Fibroblast of lung (primary cell): ENCODE measurements at regions not wholly inside any gene's neighbourhood (a gene's known extent, or its start where the extent isn't known, plus 50 kb on each side); places are given as distances from the start of the nearest gene placed in this dataset.

ENCODE experiments used
- DNase-seq, 2 donors: peaks; one replicate each; pipeline versions ENCODE4 v3.0.0 to v3.0.0-alpha.2; 2010; ENCODE audit warnings: low read depth in 2 of 2
- H2AFZ ChIP-seq: 2 replicates; pipeline ENCODE4 v1.5.1; 2012; ENCODE audit warnings: low read length, control low read depth, inconsistent platforms
- H3K27ac ChIP-seq: 2 replicates; pipeline ENCODE4 v1.5.1; 2011; ENCODE audit warnings: low read length, control low read depth; ENCODE audit not compliant: insufficient read depth
- H3K27me3 ChIP-seq: 2 replicates; pipeline ENCODE4 v1.5.1; 2011; ENCODE audit warnings: mild to moderate bottlenecking, low read length; ENCODE audit not compliant: control insufficient read depth, insufficient read depth
- H3K36me3 ChIP-seq: 2 replicates; pipeline ENCODE4 v1.5.1; 2011; ENCODE audit warnings: low read length; ENCODE audit not compliant: control insufficient read depth, insufficient read depth
- H3K4me1 ChIP-seq: 2 replicates; pipeline ENCODE4 v1.5.1; 2011; ENCODE audit warnings: low read length; ENCODE audit not compliant: control insufficient read depth, insufficient read depth; ENCODE audit errors: extremely low read depth
- H3K4me2 ChIP-seq: 2 replicates; pipeline ENCODE4 v1.5.1; 2011; ENCODE audit warnings: low read length, control low read depth; ENCODE audit not compliant: insufficient read depth; ENCODE audit errors: extremely low read depth
- H3K4me3 ChIP-seq, 4 experiments: fragments of 200-600 bp in 1 of 4; sonication (generic) in 1 of 4; replicated peaks in 1 of 4; 2 replicates each; pipeline ENCODE4 v1.5.1; 2011 to 2016; ENCODE audit warnings: low read length in 4 of 4, low read depth in 3 of 4, mild to moderate bottlenecking in 3 of 4, control low read depth in 2 of 4, inconsistent platforms in 1 of 4, mixed read lengths in 1 of 4; ENCODE audit not compliant: insufficient read depth in 1 of 4; ENCODE audit errors: control extremely low read depth in 1 of 4
- H3K79me2 ChIP-seq: 2 replicates; pipeline ENCODE4 v1.5.1; 2012; ENCODE audit warnings: mild to moderate bottlenecking, low read length, inconsistent platforms; ENCODE audit not compliant: control insufficient read depth, insufficient read depth
- H3K9ac ChIP-seq: 2 replicates; pipeline ENCODE4 v1.5.1; 2011; ENCODE audit warnings: mild to moderate bottlenecking, low read length, control low read depth; ENCODE audit not compliant: insufficient read depth
- H3K9me3 ChIP-seq: 2 replicates; pipeline ENCODE4 v1.5.1; 2012; ENCODE audit warnings: low read depth, low read length; ENCODE audit not compliant: control insufficient read depth, insufficient read depth
- H4K20me1 ChIP-seq: 2 replicates; pipeline ENCODE4 v1.5.1; 2011; ENCODE audit warnings: low read length; ENCODE audit not compliant: control insufficient read depth, insufficient read depth; ENCODE audit errors: extremely low read depth
- CTCF ChIP-seq, 2 donors: IDR thresholded peaks in 1 of 2; conservative IDR thresholded peaks in 1 of 2; 1 replicate in 1 of 2; 2 replicates in 1 of 2; pipeline ENCODE4 v1.5.1; 2011 to 2012; ENCODE audit warnings: low read length in 2 of 2, control low read depth in 1 of 2, inconsistent platforms in 1 of 2, low read depth in 1 of 2, mild to moderate bottlenecking in 1 of 2
- EZH2 ChIP-seq: IDR thresholded peaks from 2 replicates; pipeline ENCODE4 v1.5.1; 2012; ENCODE audit warnings: low read length, control low read depth, mild to moderate bottlenecking; ENCODE audit errors: missing control alignments

GRCh38 chr4:14375816-14376215 is 626.5 kb upstream of the CPEB2 start:
- Histone ChIP-seq H3K4me2 (no peak overlapping the region), H3K9me3 (no peaks in the 10 kb centered on the region), H3K4me1 (no peaks in the 10 kb centered on the region), H3K9ac (no peak overlapping the region), H3K27ac (no peak overlapping the region), H3K4me3 (no peak overlapping the region), H4K20me1 (no peaks in the 10 kb centered on the region), H3K27me3 (no peaks in the 10 kb centered on the region), H3K79me2 (no peaks in the 10 kb centered on the region), H3K36me3 (no peaks in the 10 kb centered on the region), H2AFZ (no peak overlapping the region)
- TF ChIP-seq EZH2, result no peak
- no peak for TF ChIP-seq CTCF (conservative IDR thresholded peaks at IDR 0.05 in 1 of 2, IDR thresholded peaks at IDR 0.05 in 1 of 2; ENCODE audit: low read depth in 1 of 2, low read length in 2 of 2)
- peak in 1 of 2 donors; percentile 54 for DNase-seq

GRCh38 chr4:14379183-14379582 is 623.1 kb upstream of the CPEB2 start:
- H3K36me3 ChIP-seq, result no peaks in the 10 kb centered on the region
- no peaks in the 10 kb centered on the region for H3K9me3 ChIP-seq
- H3K27me3 ChIP-seq, result no peaks in the 10 kb centered on the region
- TF ChIP-seq EZH2 (no peak), CTCF (conservative IDR thresholded peaks at IDR 0.05 in 1 of 2, IDR thresholded peaks at IDR 0.05 in 1 of 2; ENCODE audit: low read depth in 1 of 2, low read length in 2 of 2) (no peak)
- no peaks in the 10 kb centered on the region for H4K20me1 ChIP-seq
- no peak overlapping the region for H2AFZ ChIP-seq
- no peaks in the 10 kb centered on the region for H3K4me1 ChIP-seq
- H3K79me2 ChIP-seq, result no peaks in the 10 kb centered on the region
- no peak overlapping the region for H3K4me3 ChIP-seq
- no peak overlapping the region for H3K9ac ChIP-seq
- H3K4me2 ChIP-seq, result no peak overlapping the region
- H3K27ac ChIP-seq, result no peak overlapping the region
- peak in 1 of 2 donors; percentile 2 for DNase-seq

- Histone ChIP-seq H3K36me3 (no peaks in the 10 kb centered on the region), H2AFZ (no peak overlapping the region), H3K4me1 (no peaks in the 10 kb centered on the region), H3K4me2 (no peak overlapping the region), H3K4me3 (no peak overlapping the region), H3K27ac (no peak overlapping the region), H3K79me2 (no peaks in the 10 kb centered on the region), H3K27me3 (no peaks in the 10 kb centered on the region), H3K9me3 (no peaks in the 10 kb centered on the region), H3K9ac (no peak overlapping the region), H4K20me1 (no peaks in the 10 kb centered on the region)
- DNase-seq, result no peak
- no peak for TF ChIP-seq CTCF (conservative IDR thresholded peaks at IDR 0.05 in 1 of 2, IDR thresholded peaks at IDR 0.05 in 1 of 2; ENCODE audit: low read depth in 1 of 2, low read length in 2 of 2)
- TF ChIP-seq EZH2, result no peak
Observed at GRCh38 chr4:14383652-14384051, 618.6 kb upstream of the CPEB2 start.
